DND-41 (cell line): ENCODE measurements at regions not wholly inside any gene's neighbourhood (a gene's known extent, or its start where the extent isn't known, plus 50 kb on each side); places are given as distances from the start of the nearest gene placed in this dataset.

Experiments used
- ATAC-seq: fragments of 200-7000 bp; cut with Tn5 transposase; 3 replicates; pipeline ENCODE4 v1.9.1; 2021; ENCODE audit warnings: low read depth; ENCODE audit not compliant: insufficient read depth
- DNase-seq: peaks from one replicate; pipeline ENCODE4 v3.0.0-alpha.2; 2020
- H2AFZ ChIP-seq: 2 replicates; pipeline ENCODE4 v1.6.0; 2012; ENCODE audit warnings: low read depth, low read length
- H3K27ac ChIP-seq: 2 replicates; pipeline ENCODE4 v1.5.1; 2012; ENCODE audit warnings: low read length, inconsistent platforms
- H3K27me3 ChIP-seq: fragments of 200-600 bp; sonication (generic); 2 replicates; pipeline ENCODE4 v1.6.0; 2012; ENCODE audit warnings: low read length, mild to moderate bottlenecking, inconsistent platforms; ENCODE audit not compliant: insufficient read depth, poor library complexity
- H3K36me3 ChIP-seq: 2 replicates; pipeline ENCODE4 v1.5.1; 2012; ENCODE audit warnings: low read length, inconsistent platforms; ENCODE audit not compliant: insufficient read depth
- H3K4me1 ChIP-seq: 2 replicates; pipeline ENCODE4 v1.5.1; 2012; ENCODE audit warnings: mild to moderate bottlenecking, low read length; ENCODE audit not compliant: insufficient read depth
- H3K4me2 ChIP-seq: 2 replicates; pipeline ENCODE4 v1.6.0; 2012; ENCODE audit warnings: mild to moderate bottlenecking, moderate library complexity, low read length, inconsistent platforms; ENCODE audit not compliant: insufficient read depth
- H3K4me3 ChIP-seq, 2 experiments: fragments of 200-600 bp in 1 of 2; shearing (Covaris generic) in 1 of 2; 2 replicates each; pipeline ENCODE4 v1.5.1; 2012 to 2016; ENCODE audit warnings: inconsistent platforms in 2 of 2, low read length in 2 of 2, mild to moderate bottlenecking in 2 of 2, low read depth in 1 of 2, moderate library complexity in 1 of 2
- H3K79me2 ChIP-seq: 2 replicates; pipeline ENCODE4 v1.6.0; 2012; ENCODE audit warnings: low read length, inconsistent platforms; ENCODE audit not compliant: insufficient read depth
- H3K9ac ChIP-seq: 2 replicates; pipeline ENCODE4 v1.6.0; 2012; ENCODE audit warnings: low read depth, mild to moderate bottlenecking, inconsistent platforms, low read length, moderate library complexity
- H3K9me3 ChIP-seq: 2 replicates; pipeline ENCODE4 v1.5.1; 2012; ENCODE audit warnings: low read length, moderate library complexity, mild to moderate bottlenecking, inconsistent platforms; ENCODE audit not compliant: insufficient read depth, severe bottlenecking
- H4K20me1 ChIP-seq: 2 replicates; pipeline ENCODE4 v1.6.0; 2012; ENCODE audit warnings: low read length; ENCODE audit not compliant: insufficient read depth
- EZH2 ChIP-seq: IDR thresholded peaks from 3 replicates; pipeline ENCODE4 v1.6.1; 2012; ENCODE audit warnings: borderline replicate concordance, low read depth, mild to moderate bottlenecking, moderate library complexity, low read length, inconsistent platforms; ENCODE audit not compliant: severe bottlenecking
- TF ChIP-seq, protein P1 (sequence below): IDR thresholded peaks from 2 replicates; pipeline ENCODE4 v1.5.1; 2012; ENCODE audit warnings: borderline replicate concordance, low read length, moderate library complexity, mild to moderate bottlenecking; ENCODE audit not compliant: poor library complexity, severe bottlenecking; ENCODE audit errors: extremely low read depth

DNA sequence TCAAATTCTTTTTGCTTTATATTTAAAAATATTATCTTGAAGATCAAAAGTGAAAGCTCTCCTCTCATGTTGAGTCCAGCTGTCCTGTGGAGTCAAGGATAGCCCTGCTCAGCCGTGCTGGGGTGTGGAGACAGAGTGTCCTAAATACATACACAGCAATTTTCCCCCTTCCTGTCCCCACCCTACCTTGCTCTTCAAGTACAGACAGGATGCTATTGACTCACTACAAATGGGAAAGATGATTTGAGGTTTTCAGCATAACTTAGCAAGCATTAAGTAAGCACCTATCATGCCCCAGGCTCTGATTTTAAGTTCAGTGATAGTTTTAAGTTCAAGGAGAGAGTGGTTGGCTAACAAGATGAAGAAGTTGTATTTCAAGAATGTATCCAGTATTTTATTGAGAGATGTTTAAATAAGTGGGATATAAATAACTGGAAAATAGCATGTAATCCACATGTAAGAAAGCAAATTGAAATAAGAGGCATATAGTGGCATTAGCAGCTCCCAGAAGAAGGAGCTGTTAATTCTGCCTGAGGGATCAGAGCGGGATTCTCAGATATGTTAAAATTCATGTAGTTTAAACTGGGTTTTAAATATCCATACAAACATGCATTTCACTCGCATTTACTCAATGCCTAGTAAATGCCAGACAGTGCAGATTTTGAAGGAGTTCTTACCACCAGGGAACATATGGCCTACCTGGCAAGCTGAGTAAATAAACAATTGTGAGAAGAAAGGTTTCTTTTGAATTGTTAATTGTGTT lies 183.5 kb upstream of the ANKFN1 start:
- Histone ChIP-seq H3K9me3 (no peaks in the 10 kb centered on the region), H3K36me3 (no peaks in the 10 kb centered on the region), H3K79me2 (no peaks in the 10 kb centered on the region), H3K4me2 (no peak overlapping the region), H3K27me3 (no peaks in the 10 kb centered on the region), H3K9ac (no peak overlapping the region), H3K4me1 (no peaks in the 10 kb centered on the region), H4K20me1 (no peaks in the 10 kb centered on the region), H3K27ac (no peak overlapping the region), H2AFZ (no peak overlapping the region), H3K4me3 (no peak overlapping the region)
- DNase-seq: no peak
- no peak for TF ChIP-seq EZH2
- TF ChIP-seq, protein P1, sequence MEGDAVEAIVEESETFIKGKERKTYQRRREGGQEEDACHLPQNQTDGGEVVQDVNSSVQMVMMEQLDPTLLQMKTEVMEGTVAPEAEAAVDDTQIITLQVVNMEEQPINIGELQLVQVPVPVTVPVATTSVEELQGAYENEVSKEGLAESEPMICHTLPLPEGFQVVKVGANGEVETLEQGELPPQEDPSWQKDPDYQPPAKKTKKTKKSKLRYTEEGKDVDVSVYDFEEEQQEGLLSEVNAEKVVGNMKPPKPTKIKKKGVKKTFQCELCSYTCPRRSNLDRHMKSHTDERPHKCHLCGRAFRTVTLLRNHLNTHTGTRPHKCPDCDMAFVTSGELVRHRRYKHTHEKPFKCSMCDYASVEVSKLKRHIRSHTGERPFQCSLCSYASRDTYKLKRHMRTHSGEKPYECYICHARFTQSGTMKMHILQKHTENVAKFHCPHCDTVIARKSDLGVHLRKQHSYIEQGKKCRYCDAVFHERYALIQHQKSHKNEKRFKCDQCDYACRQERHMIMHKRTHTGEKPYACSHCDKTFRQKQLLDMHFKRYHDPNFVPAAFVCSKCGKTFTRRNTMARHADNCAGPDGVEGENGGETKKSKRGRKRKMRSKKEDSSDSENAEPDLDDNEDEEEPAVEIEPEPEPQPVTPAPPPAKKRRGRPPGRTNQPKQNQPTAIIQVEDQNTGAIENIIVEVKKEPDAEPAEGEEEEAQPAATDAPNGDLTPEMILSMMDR: no peak
- ATAC-seq: no peak

DNA sequence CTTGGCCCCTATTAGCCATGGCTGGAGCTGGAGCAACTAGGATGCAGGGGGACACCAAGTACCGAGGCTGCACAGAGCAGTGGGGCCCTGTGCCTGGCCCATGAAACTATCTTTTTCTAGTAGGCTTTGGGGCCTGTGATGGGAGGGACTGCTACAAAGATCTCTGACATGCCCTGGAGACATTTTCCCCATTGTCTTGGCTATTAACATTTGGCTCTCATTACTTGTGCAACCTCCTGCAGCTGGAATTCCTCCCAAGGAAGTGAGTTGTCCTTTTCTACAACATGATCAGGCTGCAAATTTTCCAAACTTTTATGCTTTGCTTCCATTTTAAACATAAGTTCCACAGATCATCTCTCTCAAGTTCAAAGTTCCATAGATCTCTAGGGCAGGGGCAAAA lies 174.7 kb upstream of the ANKFN1 start:
- no peak overlapping the region for H3K4me2 ChIP-seq
- H4K20me1 ChIP-seq: no peaks in the 10 kb centered on the region
- H2AFZ ChIP-seq: no peak overlapping the region
- no peaks in the 10 kb centered on the region for H3K36me3 ChIP-seq
- no peak for ATAC-seq
- TF ChIP-seq, protein P1: no peak
- no peak for TF ChIP-seq EZH2
- H3K4me3 ChIP-seq: no peak overlapping the region
- H3K27ac ChIP-seq: no peak overlapping the region
- no peak overlapping the region for H3K9ac ChIP-seq
- H3K9me3 ChIP-seq: peaks cover 3% of the 10 kb centered on the region
- H3K79me2 ChIP-seq: no peaks in the 10 kb centered on the region
- DNase-seq: no peak
- no peaks in the 10 kb centered on the region for H3K4me1 ChIP-seq
- no peaks in the 10 kb centered on the region for H3K27me3 ChIP-seq

DNA sequence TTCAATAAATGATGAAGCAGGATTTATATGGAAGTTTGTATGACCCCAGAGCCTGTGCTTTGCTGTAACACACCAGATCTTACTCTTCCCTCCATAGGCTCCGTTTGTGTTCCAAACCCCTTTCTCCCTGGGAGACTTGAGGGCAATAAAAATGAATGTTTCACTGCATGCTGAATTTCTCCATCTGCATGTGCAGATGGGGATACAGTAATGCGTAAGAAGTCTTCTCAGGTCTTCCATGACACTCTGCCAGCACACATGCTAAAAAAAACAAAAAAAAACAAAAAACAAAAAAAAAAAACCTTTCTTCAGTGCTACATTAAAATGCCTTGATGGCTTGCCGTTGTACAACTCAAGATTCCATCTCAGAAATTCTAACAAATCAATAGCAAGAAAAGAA lies 170.2 kb upstream of the ANKFN1 start:
- Histone ChIP-seq H4K20me1 (no peaks in the 10 kb centered on the region), H3K4me3 (no peak overlapping the region), H3K79me2 (no peaks in the 10 kb centered on the region), H3K27ac (no peak overlapping the region), H3K36me3 (no peaks in the 10 kb centered on the region), H3K4me1 (no peaks in the 10 kb centered on the region), H3K9me3 (peaks cover 3% of the 10 kb centered on the region), H2AFZ (no peak overlapping the region), H3K9ac (no peak overlapping the region), H3K27me3 (no peaks in the 10 kb centered on the region), H3K4me2 (no peak overlapping the region)
- no peak for ATAC-seq
- no peak for DNase-seq
- TF ChIP-seq EZH2: no peak
- TF ChIP-seq, protein P1: no peak

DNA sequence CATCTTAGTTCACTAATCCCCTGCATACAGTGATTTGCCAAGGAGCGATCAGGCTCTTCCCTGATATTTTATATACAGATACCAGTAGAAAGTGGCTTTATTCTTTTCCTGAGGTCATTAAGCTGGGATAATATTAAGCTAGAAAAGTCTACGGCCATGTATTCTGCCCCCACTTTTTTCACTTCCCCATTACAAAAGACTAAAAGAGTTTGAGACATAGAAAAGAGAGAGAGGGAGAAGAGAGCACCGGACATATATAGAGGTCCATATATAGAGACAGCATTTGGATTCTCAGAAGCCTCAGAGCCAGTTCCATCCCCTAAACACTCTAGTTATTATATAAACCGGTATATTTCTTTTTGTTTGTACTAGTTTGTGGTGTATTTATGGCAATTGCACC lies 166.5 kb upstream of the ANKFN1 start:
- H3K9me3 ChIP-seq: no peaks in the 10 kb centered on the region

More for the DNA sequence above, 166.5 kb upstream of the ANKFN1 start:
- Histone ChIP-seq H3K4me3 (no peak overlapping the region), H4K20me1 (no peaks in the 10 kb centered on the region), H2AFZ (no peak overlapping the region), H3K4me1 (no peaks in the 10 kb centered on the region), H3K27ac (no peak overlapping the region), H3K9ac (no peak overlapping the region), H3K27me3 (no peaks in the 10 kb centered on the region), H3K79me2 (no peaks in the 10 kb centered on the region), H3K36me3 (no peaks in the 10 kb centered on the region), H3K4me2 (no peak overlapping the region)
- TF ChIP-seq, protein P1: no peak
- no peak for TF ChIP-seq EZH2
- ATAC-seq (no peak), DNase-seq (no peak)
